Liver (tissue), 8 donors: ENCODE measurements at regions not wholly inside any gene's neighbourhood (a gene's known extent, or its start where the extent isn't known, plus 50 kb on each side); places are given as distances from the start of the nearest gene placed in this dataset.
A peak's percentile ranks its signal among the peaks of the same experiment; 100 is the strongest.

Experiments used
- DNase-seq: peaks from one replicate; pipeline ENCODE4 v3.0.0-alpha.2; 2017; ENCODE audit warnings: low spot score
- H3K27ac ChIP-seq, 2 donors: one replicate each; pipeline ENCODE4 v1.7.0; 2013; ENCODE audit warnings: inconsistent platforms in 2 of 2, low read length in 2 of 2, control low read depth in 1 of 2, low read depth in 1 of 2, mild to moderate bottlenecking in 1 of 2
- H3K27me3 ChIP-seq, 4 donors: one replicate each; pipeline versions ENCODE4 v1.6.1 to v1.7.0; 2013; ENCODE audit warnings: low read length in 3 of 4, inconsistent platforms in 1 of 4, mild to moderate bottlenecking in 1 of 4, moderate library complexity in 1 of 4; ENCODE audit not compliant: control insufficient read depth in 4 of 4, insufficient read depth in 4 of 4
- H3K36me3 ChIP-seq, 4 donors: one replicate each; pipeline versions ENCODE4 v1.6.1 to v1.7.0; 2013; ENCODE audit warnings: low read length in 3 of 4, mild to moderate bottlenecking in 3 of 4, low read depth in 1 of 4, moderate library complexity in 1 of 4; ENCODE audit not compliant: control insufficient read depth in 4 of 4, insufficient read depth in 3 of 4
- H3K4me1 ChIP-seq, 4 donors: one replicate each; pipeline versions ENCODE4 v1.6.1 to v1.7.0; 2013; ENCODE audit warnings: low read length in 3 of 4, mild to moderate bottlenecking in 3 of 4, moderate library complexity in 1 of 4; ENCODE audit not compliant: control insufficient read depth in 4 of 4, insufficient read depth in 4 of 4
- H3K4me3 ChIP-seq, 3 donors: one replicate each; pipeline versions ENCODE4 v1.6.1 to v1.7.0; 2013; ENCODE audit warnings: low read length in 3 of 3, control low read depth in 1 of 3, low read depth in 1 of 3, mild to moderate bottlenecking in 1 of 3
- H3K9ac ChIP-seq, 2 donors: one replicate each; pipeline ENCODE4 v1.7.0; 2013; ENCODE audit warnings: low read length in 2 of 2, mild to moderate bottlenecking in 2 of 2, moderate library complexity in 2 of 2, control low read depth in 1 of 2, low read depth in 1 of 2
- H3K9me3 ChIP-seq, 4 donors: one replicate each; pipeline versions ENCODE4 v1.6.1 to v1.7.0; 2013; ENCODE audit warnings: low read length in 3 of 4; ENCODE audit not compliant: control insufficient read depth in 4 of 4
- CTCF ChIP-seq: fragments of 150-350 bp; IDR thresholded peaks from 2 replicates; pipeline ENCODE4 v1.5.1; 2017; ENCODE audit warnings: improper control_type of control experiment, low read depth, low read length; ENCODE audit not compliant: missing input control
- EGR1 ChIP-seq, 2 donors: IDR thresholded peaks; 2 replicates each; pipeline ENCODE4 v1.6.1; 2016 to 2018; ENCODE audit warnings: antibody characterized with exemption in 2 of 2, low read depth in 2 of 2
- FOXA1 ChIP-seq: IDR thresholded peaks from 2 replicates; pipeline ENCODE4 v1.6.1; 2016; ENCODE audit warnings: antibody characterized with exemption
- FOXA2 ChIP-seq: IDR thresholded peaks from 2 replicates; pipeline ENCODE4 v1.6.1; 2016; ENCODE audit warnings: antibody characterized with exemption
- GABPA ChIP-seq, 2 donors: IDR thresholded peaks in 1 of 2; conservative IDR thresholded peaks in 1 of 2; 2 replicates each; pipeline ENCODE4 v1.6.1; 2016; ENCODE audit warnings: antibody characterized with exemption in 2 of 2, mild to moderate bottlenecking in 1 of 2, moderate library complexity in 1 of 2
- JUND ChIP-seq, 2 donors: IDR thresholded peaks; 2 replicates each; pipeline ENCODE4 v1.6.1; 2016; ENCODE audit warnings: antibody characterized with exemption in 2 of 2
- NR2F2 ChIP-seq: IDR thresholded peaks from 2 replicates; pipeline ENCODE4 v1.6.1; 2016; ENCODE audit warnings: antibody characterized with exemption
- RAD21 ChIP-seq, 2 donors: IDR thresholded peaks; 2 replicates each; pipeline ENCODE4 v1.6.1; 2016; ENCODE audit warnings: antibody characterized with exemption in 2 of 2, mild to moderate bottlenecking in 2 of 2
- RXRA ChIP-seq, 2 donors: IDR thresholded peaks; 2 replicates each; pipeline ENCODE4 v1.6.1; 2017 to 2018; ENCODE audit warnings: antibody characterized with exemption in 2 of 2, mild to moderate bottlenecking in 1 of 2
- SP1 ChIP-seq: IDR thresholded peaks from 2 replicates; pipeline ENCODE4 v1.6.1; 2018; ENCODE audit warnings: antibody characterized with exemption, mild to moderate bottlenecking
- TAF1 ChIP-seq: conservative IDR thresholded peaks from 2 replicates; pipeline ENCODE4 v1.6.1; 2016; ENCODE audit warnings: antibody characterized with exemption, mild to moderate bottlenecking
- YY1 ChIP-seq: IDR thresholded peaks from 2 replicates; pipeline ENCODE4 v1.6.1; 2016; ENCODE audit warnings: antibody characterized with exemption, mild to moderate bottlenecking
- WGBS: extraction: QIAGEN DNeasy Blood & Tissue Kit; methylation state at CpG from one replicate; pipeline ENCODE4 v1.1.7; 2013; 5-methylcytosine and 5-hydroxymethylcytosine counted together
- TF ChIP-seq, protein P1 (sequence below): IDR thresholded peaks from 2 replicates; pipeline ENCODE4 v1.6.1; 2016; ENCODE audit warnings: antibody characterized with exemption
- TF ChIP-seq, protein P2 (sequence below): IDR thresholded peaks from 2 replicates; pipeline ENCODE4 v1.6.1; 2016; ENCODE audit warnings: antibody characterized with exemption, mild to moderate bottlenecking
- TF ChIP-seq, protein P3 (sequence below): IDR thresholded peaks from 2 replicates; pipeline ENCODE4 v1.6.1; 2016; ENCODE audit warnings: antibody characterized with exemption
- donor health status: healthy.
- donor health status: healthy.
- donor health status: healthy.
- donor health status: healthy.
- donor health status: healthy.

DNA sequence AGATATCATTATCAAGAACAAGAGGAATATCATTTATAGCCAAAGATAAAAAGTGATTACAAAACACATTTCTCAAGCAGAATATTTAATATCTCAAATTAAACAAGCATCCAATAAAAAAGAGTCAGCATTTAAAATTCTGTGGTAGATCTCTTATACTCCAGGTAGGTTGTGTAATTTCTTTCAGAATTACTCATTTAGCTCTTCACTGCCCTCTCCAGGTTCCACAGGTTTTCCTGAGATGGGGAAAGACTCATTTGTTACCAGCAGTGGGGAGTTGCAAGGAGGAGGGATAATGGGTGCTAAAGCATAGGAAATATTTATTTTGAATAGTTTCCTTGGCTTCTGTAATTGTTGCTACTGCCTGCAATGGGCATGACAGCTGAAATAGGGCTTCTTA, 83.1 kb upstream of the RASGRP1 start:
- Histone ChIP-seq H3K4me1 (no peaks in the 10 kb centered on the region), H3K4me3 (no peak overlapping the region), H3K9ac (no peak overlapping the region), H3K27ac (no peak overlapping the region), H3K36me3 (no peaks in the 10 kb centered on the region), H3K27me3 (peaks cover 0 to 5% (median 0%) of the 10 kb centered on the region in 4 donors), H3K9me3 (no peaks in the 10 kb centered on the region)
- peak; percentile 54 to 55 for TF ChIP-seq RAD21 (IDR thresholded peaks at IDR 0.05)
- peak; percentile 22 for TF ChIP-seq CTCF
- TF ChIP-seq GABPA (IDR thresholded peaks at IDR 0.05 in 1 of 2, conservative IDR thresholded peaks at IDR 0.05 in 1 of 2): no peak
- TF ChIP-seq, protein P1, sequence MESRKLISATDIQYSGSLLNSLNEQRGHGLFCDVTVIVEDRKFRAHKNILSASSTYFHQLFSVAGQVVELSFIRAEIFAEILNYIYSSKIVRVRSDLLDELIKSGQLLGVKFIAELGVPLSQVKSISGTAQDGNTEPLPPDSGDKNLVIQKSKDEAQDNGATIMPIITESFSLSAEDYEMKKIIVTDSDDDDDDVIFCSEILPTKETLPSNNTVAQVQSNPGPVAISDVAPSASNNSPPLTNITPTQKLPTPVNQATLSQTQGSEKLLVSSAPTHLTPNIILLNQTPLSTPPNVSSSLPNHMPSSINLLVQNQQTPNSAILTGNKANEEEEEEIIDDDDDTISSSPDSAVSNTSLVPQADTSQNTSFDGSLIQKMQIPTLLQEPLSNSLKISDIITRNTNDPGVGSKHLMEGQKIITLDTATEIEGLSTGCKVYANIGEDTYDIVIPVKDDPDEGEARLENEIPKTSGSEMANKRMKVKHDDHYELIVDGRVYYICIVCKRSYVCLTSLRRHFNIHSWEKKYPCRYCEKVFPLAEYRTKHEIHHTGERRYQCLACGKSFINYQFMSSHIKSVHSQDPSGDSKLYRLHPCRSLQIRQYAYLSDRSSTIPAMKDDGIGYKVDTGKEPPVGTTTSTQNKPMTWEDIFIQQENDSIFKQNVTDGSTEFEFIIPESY: no peak
- no peak for TF ChIP-seq FOXA1
- no peak for TF ChIP-seq RXRA (IDR thresholded peaks at IDR 0.05)
- no peak for TF ChIP-seq FOXA2
- TF ChIP-seq, protein P2, sequence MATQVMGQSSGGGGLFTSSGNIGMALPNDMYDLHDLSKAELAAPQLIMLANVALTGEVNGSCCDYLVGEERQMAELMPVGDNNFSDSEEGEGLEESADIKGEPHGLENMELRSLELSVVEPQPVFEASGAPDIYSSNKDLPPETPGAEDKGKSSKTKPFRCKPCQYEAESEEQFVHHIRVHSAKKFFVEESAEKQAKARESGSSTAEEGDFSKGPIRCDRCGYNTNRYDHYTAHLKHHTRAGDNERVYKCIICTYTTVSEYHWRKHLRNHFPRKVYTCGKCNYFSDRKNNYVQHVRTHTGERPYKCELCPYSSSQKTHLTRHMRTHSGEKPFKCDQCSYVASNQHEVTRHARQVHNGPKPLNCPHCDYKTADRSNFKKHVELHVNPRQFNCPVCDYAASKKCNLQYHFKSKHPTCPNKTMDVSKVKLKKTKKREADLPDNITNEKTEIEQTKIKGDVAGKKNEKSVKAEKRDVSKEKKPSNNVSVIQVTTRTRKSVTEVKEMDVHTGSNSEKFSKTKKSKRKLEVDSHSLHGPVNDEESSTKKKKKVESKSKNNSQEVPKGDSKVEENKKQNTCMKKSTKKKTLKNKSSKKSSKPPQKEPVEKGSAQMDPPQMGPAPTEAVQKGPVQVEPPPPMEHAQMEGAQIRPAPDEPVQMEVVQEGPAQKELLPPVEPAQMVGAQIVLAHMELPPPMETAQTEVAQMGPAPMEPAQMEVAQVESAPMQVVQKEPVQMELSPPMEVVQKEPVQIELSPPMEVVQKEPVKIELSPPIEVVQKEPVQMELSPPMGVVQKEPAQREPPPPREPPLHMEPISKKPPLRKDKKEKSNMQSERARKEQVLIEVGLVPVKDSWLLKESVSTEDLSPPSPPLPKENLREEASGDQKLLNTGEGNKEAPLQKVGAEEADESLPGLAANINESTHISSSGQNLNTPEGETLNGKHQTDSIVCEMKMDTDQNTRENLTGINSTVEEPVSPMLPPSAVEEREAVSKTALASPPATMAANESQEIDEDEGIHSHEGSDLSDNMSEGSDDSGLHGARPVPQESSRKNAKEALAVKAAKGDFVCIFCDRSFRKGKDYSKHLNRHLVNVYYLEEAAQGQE: no peak
- no peak for TF ChIP-seq NR2F2
- no peak for TF ChIP-seq JUND (IDR thresholded peaks at IDR 0.05)
- TF ChIP-seq YY1: no peak
- no peak for TF ChIP-seq SP1
- no peak for TF ChIP-seq EGR1 (IDR thresholded peaks at IDR 0.05; ENCODE audit: low read depth in 2 of 2)
- DNase-seq: no peak

GRCh38 chr15:38648121-38648843, 83.7 kb upstream of the RASGRP1 start:
- Histone ChIP-seq H3K36me3 (no peaks in the 10 kb centered on the region), H3K9me3 (no peaks in the 10 kb centered on the region), H3K27ac (no peak overlapping the region), H3K9ac (no peak overlapping the region), H3K4me1 (no peaks in the 10 kb centered on the region), H3K4me3 (no peak overlapping the region), H3K27me3 (peaks cover 0 to 5% (median 0%) of the 10 kb centered on the region in 4 donors)
- WGBS: 75% methylated on average over 10 of the region's 10 CpGs
- TF ChIP-seq CTCF (no peak), SP1 (no peak), YY1 (no peak), RXRA (IDR thresholded peaks at IDR 0.05) (no peak), NR2F2 (no peak), FOXA1 (no peak), EGR1 (IDR thresholded peaks at IDR 0.05; ENCODE audit: low read depth in 2 of 2) (no peak), GABPA (IDR thresholded peaks at IDR 0.05 in 1 of 2, conservative IDR thresholded peaks at IDR 0.05 in 1 of 2) (no peak), TAF1 (no peak), FOXA2 (no peak), RAD21 (IDR thresholded peaks at IDR 0.05) (no peak)
- TF ChIP-seq, protein P1: no peak
- TF ChIP-seq, protein P3, sequence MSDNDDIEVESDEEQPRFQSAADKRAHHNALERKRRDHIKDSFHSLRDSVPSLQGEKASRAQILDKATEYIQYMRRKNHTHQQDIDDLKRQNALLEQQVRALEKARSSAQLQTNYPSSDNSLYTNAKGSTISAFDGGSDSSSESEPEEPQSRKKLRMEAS: no peak
- DNase-seq: no peak
